GM18861 (cell line): ENCODE measurements at regions not wholly inside any gene's neighbourhood (a gene's known extent, or its start where the extent isn't known, plus 50 kb on each side); places are given as distances from the start of the nearest gene placed in this dataset.
"Not testable (repeated sequence)": the region's sequence is repeated elsewhere in the genome, so short reads cannot be mapped to it uniquely, and the experiment has no call there.

Experiments
- ATAC-seq: cut with Tn5 transposase; IDR thresholded peaks from one replicate; pipeline ENCODE4 v1.9.1; 2021; ENCODE audit not compliant: unreplicated experiment

DNA sequence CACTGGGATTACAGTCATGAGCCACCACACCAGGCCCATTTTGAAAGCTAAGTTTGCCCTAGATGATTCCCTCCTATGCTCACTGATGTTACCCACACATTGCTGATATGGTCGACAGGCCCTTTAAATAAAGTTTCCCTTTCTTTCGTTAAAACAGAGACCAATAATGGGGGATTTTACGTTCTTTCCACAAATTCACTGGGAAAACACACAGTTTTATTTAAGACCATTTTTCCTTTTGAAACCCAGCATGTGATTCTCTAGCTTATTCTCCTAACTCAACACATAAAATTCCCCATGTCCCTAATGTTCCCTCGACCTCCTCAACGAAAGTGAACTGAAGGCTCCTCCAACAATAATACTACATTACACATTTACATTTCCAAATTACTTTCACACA, 223.2 kb downstream of the ANAPC1 start:
- no peak for ATAC-seq

DNA sequence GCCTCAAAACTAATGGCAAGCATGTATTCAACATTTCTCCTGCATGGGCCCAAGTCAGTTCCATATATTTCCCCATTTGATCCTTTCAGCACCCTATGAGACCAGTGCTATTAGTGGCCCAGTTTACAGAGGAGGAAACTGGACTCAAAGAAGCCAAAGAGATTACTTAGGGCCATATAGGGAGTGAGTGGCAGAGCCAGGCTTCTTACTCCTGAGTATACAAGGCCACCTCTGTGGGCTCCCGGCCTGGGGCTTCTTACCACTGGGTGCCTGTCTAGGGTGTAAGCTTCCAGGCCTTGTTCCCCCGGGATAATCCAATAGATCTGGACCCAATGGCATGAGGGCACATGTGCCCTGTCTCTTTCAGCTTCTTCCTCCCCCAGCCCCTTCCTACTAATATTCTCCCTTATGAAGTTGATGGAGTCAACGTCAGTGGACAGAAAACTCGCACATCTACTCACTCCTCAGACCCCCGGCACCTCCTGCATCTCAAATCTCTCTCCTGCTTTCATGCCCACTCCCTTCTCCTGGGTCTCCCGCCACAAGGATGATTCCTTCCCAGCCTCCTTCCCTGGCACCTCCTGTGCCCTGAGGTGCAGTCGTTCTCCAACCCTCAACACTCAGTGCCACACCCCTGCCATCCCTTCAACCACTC, 222.6 kb downstream of the ANAPC1 start:
- ATAC-seq, result no peak

DNA sequence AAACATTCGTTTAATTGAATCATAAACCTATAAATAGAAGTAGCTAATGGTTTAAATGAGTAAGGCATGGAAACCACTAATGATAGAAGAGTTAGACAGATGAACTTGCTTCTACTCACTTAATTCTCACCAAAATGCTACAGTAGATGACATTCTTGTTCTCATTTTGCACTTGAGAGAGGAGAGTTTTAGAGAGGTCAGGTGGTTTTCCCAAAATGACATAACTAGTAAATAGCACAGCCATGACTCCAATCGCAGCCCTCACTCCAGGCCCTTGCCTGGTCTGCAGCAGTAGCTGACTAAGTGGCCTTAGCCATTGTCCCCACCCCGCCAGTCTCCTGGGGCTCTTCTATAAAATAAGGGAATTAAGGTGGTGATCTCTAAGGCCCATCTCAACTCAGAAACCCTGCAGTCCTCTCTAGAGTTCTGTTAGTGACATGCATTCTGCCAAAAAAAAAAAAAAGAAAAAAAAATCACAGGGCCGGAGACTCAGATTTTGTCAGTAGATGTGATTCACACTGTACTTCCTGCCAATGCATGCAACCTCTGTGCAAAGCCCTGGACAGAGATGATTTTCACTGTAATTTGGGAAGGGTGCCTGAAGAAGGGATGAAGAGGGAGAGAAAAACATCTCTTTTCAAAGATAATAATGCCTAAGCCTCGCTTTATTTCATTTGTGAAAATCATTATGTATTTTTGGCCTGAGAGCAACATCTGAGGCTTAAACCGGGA, 221.8 kb downstream of the ANAPC1 start:
- ATAC-seq, result no peak

DNA sequence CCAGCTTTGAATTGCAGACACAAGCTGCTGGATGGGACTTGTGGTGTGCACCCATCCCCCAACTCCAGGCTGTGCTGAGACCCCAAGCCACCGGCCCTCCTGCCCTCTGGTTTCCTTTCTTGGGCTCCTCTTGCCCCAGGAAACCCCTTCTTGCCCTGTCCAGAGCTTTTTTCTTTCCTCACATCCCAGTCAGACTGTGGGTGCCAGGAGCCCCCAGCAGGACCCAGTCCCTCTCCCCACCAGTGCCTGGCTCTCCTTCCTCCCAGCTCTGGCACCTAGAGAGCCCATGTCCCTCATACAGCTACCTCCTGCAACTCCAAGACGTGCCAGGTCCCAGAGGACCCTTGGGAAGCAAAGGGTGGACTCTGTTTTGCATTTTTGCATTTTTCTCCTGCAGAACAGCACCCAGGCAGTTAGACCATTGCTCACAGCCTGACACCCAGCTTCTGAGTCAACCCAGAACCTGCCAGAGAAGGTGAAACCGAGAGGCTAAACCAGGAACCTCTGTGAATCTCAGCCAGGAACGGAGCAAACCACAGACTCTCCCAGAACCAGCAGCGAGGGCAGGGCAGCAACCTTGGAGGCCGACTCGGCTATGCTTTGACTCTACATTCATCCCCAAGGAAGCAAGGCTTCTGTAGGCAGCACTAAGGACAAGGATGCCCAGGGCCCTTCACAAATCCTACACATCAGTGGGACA, 221.1 kb downstream of the ANAPC1 start:
- ATAC-seq, result no peak

DNA sequence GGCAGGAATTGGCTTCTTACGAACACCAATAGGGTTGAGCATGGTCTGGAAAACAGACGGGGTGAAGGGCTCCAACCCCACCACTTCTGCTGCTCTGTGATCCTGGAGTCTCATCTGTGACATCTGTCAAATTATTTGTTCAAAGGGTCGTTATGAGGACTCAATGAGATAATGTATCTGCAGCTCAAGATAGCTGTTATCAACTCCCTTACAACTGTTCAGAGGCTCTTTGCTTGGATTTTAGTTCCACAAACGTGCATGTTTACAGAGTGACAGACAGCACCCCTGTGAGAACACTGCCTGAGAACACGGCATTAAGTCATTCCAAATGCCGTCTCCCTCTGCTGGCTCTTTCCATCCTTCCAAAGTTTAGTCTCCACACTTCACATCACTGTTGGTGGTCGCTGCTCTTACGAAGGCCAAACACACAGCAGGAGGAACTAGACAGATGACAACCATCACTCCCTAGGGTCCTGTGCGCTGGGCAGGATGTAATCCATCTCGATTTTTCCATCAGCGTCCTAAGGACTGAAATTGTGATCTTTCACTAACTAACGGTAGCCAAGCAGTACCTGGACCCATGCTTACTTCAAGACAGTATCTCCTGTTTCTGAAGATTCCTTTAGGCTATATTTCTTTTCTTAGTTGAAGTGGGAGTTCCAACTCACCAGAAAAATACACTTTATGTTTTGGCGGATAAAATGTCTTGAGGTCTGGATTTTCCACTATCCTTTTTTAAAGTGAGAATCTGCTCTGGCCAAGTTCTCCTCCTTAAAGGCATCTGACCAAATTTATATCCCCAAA, 220.3 kb downstream of the ANAPC1 start:
- no peak for ATAC-seq

DNA sequence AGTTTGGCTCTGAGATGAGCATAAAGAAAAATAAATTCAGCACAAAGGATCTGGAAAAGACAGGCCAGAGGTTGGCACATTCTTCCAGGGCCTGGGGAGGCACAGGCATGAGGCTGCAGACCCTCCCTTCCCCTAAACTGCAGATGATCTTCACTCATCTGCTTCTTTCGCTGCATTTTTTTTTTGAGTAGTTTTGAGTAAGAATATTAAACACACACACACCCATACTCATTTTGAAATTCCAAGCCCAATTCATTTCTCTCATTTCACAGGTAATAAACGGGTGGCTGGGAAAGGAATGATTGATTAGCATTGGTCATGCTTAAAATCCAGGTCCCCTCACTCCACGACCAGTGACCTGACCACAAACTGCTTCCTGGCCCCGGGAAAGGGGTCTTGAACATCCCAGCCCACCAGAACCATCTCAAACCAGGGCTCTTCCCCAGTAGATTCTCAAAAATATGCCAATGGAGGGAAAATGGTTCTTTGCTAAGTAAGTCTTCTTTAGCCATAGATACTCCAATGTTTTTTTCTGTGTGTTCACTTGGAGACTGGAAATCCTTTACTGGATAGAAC, 219.6 kb downstream of the ANAPC1 start:
- ATAC-seq, result no peak

DNA sequence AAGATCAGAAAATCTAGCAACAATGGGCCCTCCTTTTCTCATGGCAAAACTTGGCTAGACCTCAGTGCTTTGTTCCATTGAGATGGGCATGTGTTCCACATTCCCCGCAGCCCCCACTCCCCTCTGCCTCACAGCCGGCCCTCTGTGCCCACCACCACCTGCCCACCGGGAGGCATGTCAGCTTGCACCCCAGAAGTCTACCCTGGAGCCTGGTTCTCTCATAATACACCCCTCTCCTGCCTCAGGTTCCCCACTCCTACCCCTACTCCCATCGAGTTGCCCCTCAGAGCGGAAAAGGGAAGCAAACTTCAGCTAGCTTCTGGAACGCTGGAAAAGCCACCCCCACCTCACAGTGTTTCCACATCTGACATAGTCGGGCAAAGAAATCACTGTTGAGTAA, 219.0 kb downstream of the ANAPC1 start:
- no peak for ATAC-seq

DNA sequence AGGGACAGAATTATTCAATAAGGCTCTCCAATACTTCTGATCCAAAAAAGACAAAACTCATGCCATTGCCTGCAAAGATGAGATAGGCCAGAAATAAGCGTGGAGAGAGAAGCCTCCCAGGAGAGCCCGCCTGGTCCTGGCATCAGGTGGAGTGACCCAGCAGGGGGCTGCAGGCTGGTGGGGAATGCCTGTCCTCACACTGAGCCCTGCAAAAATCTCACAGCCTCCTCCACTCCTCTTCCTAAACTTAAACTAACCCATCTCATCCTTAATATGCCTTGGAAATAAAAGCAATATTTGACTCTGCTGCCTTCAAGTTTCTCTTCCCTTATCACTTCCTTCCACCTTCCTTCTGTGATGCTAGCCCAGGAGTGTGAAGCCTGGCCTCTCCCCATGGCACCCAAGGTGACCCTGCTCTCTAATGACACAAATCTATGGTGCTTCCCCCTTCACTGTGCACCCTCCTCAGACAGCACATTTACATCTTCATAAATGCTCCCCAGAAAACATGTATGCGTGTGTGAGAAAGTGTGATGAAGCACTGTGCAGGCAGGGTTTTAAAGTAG, 218.4 kb downstream of the ANAPC1 start:
- ATAC-seq, result no peak

DNA sequence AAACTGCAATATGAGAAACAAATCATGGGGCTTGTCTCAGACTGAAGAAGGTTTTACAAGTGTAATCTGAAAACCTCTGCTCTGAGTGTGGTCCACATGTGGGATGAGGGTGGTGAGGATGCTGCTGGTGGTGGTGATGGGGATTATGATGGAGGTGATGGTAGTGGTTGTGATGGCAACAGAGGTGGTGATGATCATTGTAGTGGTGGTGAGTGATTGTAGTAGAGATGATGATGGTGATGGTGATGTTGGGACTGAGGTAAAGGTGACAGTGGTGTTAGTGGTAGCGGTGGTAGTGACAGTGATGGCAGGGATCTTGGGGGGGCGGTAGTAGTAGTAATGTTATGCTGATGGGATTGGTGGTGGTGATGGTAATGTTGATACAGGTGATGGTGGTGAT, 217.8 kb downstream of the ANAPC1 start:
- no peak for ATAC-seq

DNA sequence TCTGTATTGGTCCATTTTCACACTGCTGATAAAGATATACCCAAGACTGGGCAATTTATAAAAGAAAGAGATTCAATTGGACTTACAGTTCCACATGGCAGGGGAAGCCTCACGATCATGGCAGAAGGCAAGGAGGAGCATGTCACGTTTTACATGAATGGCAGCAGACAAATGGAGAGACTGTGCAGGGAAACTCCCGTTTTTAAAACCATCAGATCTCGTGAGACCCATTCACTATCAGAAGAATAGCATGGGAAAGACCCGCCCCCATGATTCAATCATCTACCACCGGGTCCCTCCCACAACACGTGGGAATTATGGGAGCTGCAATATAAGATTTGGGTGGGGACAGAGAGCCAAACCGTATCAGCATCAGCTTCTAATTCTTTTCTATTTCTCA, 217.0 kb downstream of the ANAPC1 start:
- ATAC-seq, result no peak

DNA sequence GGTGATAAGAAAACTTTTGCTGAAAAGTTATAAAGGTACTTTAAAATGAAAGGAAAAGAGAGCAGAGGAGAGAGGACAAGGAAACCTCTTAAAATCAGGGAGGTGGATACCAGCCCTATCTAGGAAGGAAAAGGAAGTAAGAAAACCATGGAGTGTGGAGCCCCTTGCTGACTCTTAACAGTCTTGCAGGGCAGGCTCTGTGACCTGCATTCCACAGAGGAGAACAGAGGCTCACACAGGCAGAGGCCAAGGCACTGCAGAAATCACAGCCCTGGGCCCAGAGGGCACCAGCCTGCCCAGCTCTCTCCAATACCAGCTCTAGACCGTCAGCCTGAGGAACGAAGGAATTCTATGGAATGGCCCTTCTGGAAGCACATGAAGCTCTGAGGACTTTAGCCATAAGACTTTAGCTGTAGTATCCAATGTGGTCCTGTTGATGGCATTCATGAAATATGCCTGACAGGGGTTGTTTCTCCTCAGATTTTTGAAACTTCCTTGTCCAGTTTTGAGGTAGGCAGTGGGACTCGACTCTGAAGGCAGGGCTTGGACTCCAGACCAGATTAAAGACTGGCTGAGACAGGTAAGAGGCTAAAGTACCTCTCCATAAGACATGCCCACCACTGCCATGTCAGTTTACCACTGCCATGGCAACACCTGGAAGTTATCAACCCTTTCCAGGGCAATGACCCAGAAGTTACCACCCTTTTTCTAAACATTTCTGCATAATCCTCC, 216.3 kb downstream of the ANAPC1 start:
- ATAC-seq, result no peak

DNA sequence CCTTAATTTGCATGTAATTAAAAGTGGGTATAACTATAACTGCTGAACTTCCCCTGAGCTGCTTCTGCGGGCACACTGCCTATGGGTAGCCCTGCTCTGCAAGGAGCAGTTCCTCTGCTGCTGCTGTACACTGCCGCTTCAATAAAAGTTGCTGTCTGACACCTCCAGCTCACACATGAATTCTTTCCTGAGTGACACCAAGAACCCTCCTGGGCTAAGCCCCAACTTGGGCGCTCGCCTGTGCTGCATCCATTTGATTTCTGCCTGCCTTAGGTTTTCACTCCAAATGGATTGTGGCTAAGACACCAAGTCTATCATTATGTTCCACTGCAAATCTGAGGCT, 215.7 kb downstream of the ANAPC1 start:
- ATAC-seq, result no peak

DNA sequence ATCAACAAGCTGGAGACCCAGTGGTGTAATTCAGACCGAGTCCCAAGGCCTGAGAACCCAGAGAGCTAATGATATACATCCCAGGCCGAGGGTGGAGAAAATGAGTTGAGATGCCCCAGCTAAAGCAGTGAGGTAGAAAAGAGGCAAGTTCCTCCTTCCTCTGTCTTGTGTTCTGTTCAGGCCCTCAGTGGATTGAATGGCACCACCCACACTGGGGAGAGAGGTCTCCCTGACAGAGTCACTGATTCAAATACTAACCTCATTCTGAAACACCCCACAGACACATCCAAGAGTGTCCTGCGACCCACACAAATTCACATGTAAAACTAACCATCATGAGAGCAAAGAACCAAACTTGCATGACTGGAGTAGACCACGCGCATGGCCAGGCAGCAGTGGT, 215.3 kb downstream of the ANAPC1 start:
- ATAC-seq, result no peak

DNA sequence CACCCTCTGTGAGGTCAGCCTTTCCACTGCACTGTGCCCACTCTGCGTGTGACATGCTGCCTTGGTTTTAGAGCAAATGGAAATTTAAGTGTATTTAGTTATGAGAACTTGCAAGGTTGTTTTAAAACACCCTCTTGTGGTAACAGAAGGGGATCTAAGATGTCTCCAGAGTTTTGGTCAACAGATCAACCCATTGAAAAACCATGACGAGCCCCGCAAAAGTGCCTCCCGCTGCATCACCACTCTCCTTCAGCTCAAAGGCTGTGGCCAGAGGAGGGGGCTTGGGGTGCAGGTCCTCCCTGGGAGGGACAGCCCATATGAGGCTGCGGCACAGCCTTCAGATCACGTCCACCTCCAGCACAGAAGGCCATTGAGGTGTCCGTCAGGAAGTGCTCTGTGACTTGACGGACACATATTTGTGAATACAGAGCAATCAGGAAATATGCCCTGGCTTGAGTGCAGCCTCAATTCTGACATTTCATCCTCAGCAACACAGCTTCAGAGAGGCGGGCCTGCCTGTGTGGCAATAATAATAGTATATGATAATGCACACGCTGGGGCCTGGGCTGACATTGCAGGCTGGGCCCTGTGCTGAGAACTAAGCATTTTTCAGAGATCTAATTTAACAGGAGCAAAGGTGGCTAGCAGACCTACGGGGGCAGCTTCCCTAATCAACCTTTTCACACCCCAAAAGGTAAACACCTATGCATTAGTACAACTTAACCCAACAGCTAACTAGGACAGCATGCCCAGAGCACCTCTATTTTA, 213.9 kb downstream of the ANAPC1 start:
- no peak for ATAC-seq

DNA sequence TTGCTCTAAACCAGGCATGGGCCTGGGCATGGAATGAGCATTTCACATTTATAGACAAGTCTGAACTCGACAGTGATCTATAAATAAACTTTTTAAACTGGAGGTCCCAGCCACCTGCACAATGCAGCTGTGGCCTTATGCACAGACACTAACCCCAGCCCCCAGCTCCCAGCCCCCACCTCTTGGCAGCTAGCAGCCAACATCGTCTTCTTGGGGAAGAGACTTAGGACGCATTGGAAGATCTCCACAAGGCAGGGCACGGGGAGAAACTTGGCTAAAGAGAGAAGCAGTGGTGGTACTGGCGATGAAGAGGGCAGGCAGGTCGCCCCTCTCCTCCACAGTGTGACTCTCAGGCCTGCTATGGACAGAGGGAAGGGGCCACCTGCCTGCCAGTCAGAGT, 213.2 kb downstream of the ANAPC1 start:
- ATAC-seq, result no peak

DNA sequence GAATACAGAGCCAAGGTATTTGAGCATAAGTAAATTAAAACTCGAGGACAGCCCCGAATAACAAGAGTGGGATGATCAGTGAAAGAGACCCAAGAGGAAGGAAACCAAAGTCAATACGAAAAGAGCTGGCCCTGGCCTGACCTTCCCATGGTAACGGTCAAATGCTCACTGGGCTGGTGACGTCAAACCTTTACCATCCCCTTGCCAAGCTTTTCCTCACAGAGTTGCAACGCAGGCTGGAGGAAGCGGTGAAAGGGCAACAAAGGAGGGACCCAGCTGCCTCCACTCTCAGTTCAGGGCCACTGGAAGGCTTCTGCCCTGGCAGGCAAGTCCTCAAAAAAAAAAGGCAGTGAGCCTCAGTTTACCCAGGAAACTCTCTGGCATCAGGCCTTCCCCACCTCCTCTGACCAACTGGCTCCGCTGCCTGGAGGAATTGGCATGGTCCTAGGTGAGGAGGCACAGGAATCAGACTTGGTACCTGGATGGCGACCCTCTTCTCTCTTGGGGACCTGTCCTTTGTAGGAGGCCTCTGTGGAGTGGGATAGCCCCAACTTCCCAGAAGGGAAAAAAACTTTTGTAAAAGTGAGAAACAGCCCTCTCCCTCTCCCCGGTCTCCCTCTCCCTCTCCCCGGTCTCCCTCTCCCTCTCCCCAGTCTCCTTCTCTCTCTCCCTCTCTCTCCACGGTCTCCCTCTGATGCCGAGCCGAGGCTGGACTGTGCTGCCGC, 212.4 kb downstream of the ANAPC1 start:
- no peak for ATAC-seq

DNA sequence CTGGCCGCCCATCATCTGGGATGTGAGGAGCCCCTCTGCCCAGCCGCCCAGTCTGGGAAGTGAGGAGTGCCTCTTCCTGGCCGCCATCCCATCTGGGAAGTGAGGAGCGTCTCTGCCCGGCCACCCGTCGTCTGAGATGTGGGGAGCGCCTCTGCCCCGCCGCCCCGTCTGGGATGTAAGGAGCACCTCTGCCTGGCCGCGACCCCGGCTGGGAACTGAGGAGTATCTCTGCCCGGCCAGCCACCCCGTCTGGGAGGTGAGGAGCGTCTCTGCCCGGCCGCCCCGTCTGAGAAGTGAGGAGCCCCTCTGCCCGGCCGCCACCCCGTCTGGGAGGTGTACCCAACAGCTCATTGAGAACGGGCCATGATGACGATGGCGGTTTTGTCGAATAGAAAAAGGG, 211.4 kb downstream of the ANAPC1 start:
- not testable (repeated sequence) for ATAC-seq

DNA sequence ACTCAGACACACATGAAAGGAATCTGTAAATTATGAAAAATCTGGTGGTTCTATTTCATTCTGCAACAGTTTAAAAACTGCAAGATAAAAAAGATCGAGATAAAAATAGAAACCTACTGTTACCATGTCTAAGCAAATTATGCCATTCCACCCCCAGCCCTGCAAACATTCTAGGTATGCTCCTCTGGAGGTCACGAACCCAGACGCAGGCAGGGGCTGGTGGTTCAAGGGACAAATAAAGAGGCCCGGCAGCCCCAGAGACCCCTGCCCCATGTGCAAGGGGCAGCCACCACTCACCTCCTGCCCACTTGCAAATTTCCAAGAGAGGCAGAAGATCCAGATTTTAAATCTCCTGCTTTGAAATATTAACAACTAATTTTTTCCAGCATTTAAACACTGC, 210.5 kb downstream of the ANAPC1 start:
- no peak for ATAC-seq
